Renal cortex interstitium (tissue), 11 donors: ENCODE measurements at regions not wholly inside any gene's neighbourhood (a gene's known extent, or its start where the extent isn't known, plus 50 kb on each side); places are given as distances from the start of the nearest gene placed in this dataset.

ENCODE experiments used
- DNase-seq, 11 donors: peaks; one replicate each; pipeline ENCODE4 v3.0.0-alpha.2; 2013; ENCODE audit warnings: low read depth in 9 of 11, low spot score in 4 of 11; ENCODE audit errors: extremely low read depth in 1 of 11

GRCh38 chr14:42378274-42378673 lies 771.6 kb downstream of the LRFN5 start:
- DNase-seq = no peak

GRCh38 chr14:42374332-42374731 lies 767.7 kb downstream of the LRFN5 start:
- DNase-seq = no peak

GRCh38 chr14:42370056-42370455 lies 763.4 kb downstream of the LRFN5 start:
- DNase-seq = no peak

GRCh38 chr14:42368234-42368633 lies 761.6 kb downstream of the LRFN5 start:
- no peak for DNase-seq

- no peak for DNase-seq
Measured at GRCh38 chr14:42353315-42353714, 746.6 kb downstream of the LRFN5 start.

GRCh38 chr14:42335918-42336317 lies 729.2 kb downstream of the LRFN5 start:
- no peak for DNase-seq

GRCh38 chr14:42334931-42335330 lies 728.3 kb downstream of the LRFN5 start:
- no peak for DNase-seq

- no peak for DNase-seq
Measured at GRCh38 chr14:42323426-42323825, 716.8 kb downstream of the LRFN5 start.

GRCh38 chr14:42322531-42323284 lies 716.0 kb downstream of the LRFN5 start:
- no peak for DNase-seq

GRCh38 chr14:42319996-42320395 lies 713.3 kb downstream of the LRFN5 start:
- DNase-seq = no peak

GRCh38 chr14:42316693-42317092 lies 710.0 kb downstream of the LRFN5 start:
- no peak for DNase-seq

- no peak for DNase-seq
Measured at GRCh38 chr14:42311876-42312275, 705.2 kb downstream of the LRFN5 start.

GRCh38 chr14:42307239-42307825 lies 700.7 kb downstream of the LRFN5 start:
- DNase-seq = no peak

- peak in 8 of 11 donors; percentile 6 to 33 (median 20) for DNase-seq
Measured at GRCh38 chr14:42299692-42300091, 693.0 kb downstream of the LRFN5 start.

- DNase-seq = no peak
Measured at GRCh38 chr14:42293180-42293579, 686.5 kb downstream of the LRFN5 start.

- DNase-seq = no peak
Measured at GRCh38 chr14:42277840-42278239, 671.2 kb downstream of the LRFN5 start.

GRCh38 chr14:42269234-42269633 lies 662.6 kb downstream of the LRFN5 start:
- peak in 1 of 11 donors; percentile 6 for DNase-seq

GRCh38 chr14:42248131-42248530 lies 641.5 kb downstream of the LRFN5 start:
- DNase-seq = no peak

- DNase-seq = no peak
Measured at GRCh38 chr14:42241101-42241500, 634.4 kb downstream of the LRFN5 start.

- no peak for DNase-seq
Measured at GRCh38 chr14:42229976-42230375, 623.3 kb downstream of the LRFN5 start.

- DNase-seq = no peak
Measured at GRCh38 chr14:42229294-42229693, 622.6 kb downstream of the LRFN5 start.
